GM19463 (cell line): ENCODE measurements at regions not wholly inside any gene's neighbourhood (a gene's known extent, or its start where the extent isn't known, plus 50 kb on each side); places are given as distances from the start of the nearest gene placed in this dataset.
"Not testable (repeated sequence)": the region's sequence is repeated elsewhere in the genome, so short reads cannot be mapped to it uniquely, and the experiment has no call there.

ENCODE experiments used
- ATAC-seq: cut with Tn5 transposase; IDR thresholded peaks from one replicate; pipeline ENCODE4 v1.9.1; 2021; ENCODE audit warnings: mild to moderate bottlenecking, moderate library complexity; ENCODE audit not compliant: unreplicated experiment

DNA sequence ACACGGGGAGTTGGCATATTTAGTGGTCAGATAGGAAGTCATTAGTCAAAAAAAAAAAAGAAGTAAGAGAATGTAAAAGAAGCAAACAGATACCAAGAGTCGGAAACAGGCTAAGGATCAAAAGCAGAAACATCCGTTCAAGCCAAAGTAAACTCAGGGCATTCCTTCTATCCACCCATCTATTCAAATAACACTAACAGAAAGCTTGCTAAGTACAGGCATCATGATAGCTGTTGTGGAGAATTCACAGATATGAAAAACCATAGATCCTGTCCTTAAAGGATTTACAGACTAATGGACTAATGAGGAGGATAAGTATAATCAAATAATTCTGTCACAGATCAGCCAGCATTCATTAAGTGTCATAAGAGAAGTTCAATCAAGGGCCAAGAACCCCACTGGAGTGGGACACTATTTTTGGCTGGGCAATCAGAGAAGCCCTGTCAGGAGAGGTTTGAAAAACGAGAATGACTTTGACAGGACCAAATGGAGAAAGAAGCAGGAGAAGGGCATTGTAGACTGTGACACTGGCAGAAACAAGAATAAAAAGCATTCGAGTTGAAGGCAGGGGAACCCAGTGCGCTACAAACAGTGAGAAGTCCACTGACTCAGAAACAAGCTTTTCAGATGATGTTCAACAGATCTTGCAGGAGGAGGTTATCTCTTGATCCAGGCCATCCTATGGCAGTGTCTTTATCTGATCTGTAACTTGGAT lies 154.2 kb upstream of the TSLP start:
- ATAC-seq, result no peak

DNA sequence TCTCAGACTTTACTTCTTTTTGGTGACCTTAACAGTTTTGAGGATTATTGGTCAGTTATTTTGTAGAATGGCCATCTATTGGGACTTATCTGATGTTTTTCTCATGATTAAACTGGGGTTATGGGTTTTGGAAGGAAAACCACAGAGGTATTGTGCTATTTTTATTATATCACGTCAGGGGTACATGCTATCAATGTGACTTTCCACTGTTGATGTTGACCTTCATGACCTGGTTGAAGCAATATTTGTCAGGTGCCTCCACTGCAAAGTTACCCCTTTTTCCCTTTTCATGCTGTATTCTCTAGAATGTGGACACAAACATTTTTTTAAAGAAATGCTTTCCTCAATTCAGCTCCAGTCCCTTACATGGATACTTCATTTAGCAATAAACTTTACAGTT lies 152.8 kb upstream of the TSLP start:
- no peak for ATAC-seq

DNA sequence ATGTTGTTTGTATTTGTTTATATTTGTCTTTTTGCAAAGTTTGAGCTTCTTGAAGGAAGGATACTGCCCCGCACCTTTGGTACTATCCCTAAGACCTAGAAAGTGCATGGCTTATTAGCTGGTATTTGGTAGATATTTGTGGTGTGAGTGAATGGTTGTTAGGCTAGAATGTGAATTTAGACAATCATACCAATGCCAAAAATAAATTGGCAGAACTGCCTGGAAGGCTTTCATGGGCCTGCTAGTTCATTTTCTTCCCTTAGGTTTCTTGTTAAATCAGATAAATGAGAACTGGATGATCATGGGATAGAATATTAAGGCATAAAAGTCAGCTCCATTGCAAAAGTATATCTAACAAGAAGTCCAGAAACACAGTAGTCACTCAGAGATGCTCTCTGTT lies 147.5 kb upstream of the TSLP start:
- ATAC-seq, result no peak

DNA sequence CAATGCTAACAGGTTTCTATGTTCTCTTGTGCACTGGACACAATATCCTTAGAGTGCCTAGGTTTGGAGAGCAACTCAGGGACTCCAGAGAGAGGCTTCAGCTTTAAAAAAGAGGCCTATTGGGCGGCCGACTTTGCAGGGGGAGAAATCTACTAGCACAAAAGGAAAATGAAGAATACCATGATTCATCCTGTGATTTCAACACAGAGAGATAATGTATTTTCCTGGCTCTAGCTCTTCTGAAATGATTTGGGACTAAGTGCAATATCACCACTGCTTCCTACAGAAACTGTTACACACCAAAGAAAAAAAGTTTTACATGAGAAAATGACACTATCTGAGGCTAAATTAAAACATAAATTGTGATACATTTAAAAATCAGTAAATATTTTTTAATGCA lies 146.1 kb upstream of the TSLP start:
- no peak for ATAC-seq

DNA sequence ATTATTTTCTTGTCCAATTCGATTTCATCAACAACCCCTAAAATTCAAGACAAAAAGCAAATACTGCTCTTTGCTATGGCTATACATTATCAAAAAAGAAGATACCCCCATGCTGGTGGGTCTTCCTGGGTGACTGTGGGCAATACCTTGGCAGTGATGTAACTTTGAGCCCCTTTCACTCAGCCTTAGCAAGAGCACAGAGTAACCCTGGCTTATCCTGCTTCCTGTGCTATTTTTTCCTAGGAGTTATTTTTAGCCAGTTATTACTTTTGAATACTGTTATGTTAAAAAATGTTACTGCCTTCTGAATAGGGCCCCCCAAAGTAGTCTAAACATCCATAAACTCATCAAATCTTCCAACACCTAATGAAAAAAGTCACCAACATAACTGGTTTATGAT lies 145.6 kb upstream of the TSLP start:
- ATAC-seq, result no peak

DNA sequence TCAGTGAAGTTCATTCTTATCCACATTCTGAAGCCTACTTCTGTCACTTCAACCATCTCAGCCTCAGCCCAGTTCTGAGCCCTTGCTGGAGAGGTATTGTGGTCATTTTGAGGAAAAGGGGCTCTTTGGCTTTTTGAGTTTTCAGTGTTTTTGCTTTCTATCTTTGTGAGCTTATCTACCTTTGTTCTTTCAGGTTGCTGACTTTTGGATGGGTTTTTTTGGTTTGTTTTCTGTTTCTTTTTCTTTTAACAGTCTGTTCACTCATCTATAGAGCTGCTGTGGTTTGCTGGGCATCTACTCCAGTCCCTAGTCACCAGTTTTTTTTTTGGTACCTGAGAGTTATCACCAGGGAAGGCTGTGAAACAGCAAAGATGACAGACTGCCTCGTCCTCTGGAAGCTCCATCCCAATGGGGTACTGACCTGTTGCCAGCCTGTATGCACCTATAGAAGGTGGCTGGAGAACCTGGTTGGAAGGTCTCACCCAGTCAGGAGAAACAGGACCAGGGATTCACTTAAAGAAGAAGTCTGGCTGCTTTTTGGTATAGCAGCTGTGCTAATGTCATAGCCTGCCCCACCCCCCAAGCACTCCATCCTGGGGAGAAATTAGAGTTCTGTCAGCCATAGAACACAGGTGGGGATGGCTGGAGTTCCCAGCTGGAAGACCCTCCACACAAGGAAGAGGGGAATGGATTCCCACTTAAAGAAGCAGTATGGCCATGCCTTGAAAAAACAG lies 138.6 kb upstream of the TSLP start:
- ATAC-seq, result peak; percentile 87

DNA sequence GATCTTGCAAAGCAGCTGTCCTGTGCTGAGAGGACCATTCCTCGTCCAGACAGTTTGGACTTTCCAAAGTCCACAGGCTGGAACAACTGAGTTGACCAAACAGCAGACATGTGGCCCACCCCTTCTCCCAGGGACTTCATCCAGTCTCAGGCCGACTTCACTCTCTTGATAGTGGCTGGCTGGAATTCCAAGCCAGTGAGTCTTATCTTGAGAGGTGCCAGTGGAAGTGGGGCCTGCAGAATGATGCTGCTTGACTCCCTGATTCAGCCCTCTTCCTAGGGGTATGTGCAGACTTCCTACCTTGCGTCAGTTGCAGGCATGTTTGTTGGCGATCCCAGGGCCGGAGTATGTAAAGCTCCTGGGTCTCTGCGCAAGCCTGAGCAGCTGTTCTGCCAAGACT lies 131.4 kb upstream of the TSLP start:
- no peak for ATAC-seq

DNA sequence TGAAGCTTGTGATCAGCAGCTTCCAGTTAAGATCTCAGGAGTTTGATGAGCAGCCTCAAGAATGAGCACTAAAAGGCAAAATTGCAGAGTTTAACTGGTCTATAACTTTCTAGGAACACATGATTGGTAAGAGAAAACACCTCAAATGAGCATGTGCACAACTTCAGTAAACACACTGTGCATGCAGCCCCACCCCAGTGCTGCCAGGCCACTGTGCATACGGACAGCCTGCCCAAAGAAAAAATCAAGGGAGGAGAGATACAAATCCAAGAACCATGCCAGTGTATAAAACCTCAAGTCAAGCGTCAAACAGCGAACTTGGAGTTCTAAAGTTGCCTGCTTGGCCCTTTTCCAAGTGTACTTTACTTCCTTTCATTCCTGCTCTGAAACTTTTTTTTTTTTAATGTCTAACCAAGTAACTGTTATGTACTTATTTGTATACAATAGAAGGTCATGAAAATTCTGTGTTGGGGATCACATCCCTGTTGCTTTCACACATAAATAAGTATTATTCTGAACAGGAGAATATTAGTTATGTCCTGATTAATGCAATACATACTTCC lies 125.6 kb upstream of the TSLP start:
- ATAC-seq, result no peak

DNA sequence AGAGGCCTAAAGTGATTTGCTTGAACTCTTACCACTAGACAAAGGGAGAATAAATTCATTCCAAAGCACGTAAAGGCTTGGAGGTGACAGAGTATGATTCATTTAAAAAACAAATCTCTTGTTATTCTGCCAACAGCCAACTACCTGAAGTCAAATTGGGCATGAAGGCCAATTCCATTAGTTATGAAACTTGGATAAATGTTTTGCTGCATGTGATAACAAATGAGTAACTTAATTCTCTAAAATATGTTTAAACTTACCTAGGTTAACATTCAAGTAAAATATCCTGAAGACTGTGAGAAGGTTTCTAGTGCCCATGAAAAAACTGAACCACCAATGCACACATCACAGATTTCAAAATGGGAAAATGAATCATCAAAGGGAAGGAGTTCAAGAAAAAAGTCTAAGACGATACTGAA lies 120.1 kb upstream of the TSLP start:
- ATAC-seq, result no peak

DNA sequence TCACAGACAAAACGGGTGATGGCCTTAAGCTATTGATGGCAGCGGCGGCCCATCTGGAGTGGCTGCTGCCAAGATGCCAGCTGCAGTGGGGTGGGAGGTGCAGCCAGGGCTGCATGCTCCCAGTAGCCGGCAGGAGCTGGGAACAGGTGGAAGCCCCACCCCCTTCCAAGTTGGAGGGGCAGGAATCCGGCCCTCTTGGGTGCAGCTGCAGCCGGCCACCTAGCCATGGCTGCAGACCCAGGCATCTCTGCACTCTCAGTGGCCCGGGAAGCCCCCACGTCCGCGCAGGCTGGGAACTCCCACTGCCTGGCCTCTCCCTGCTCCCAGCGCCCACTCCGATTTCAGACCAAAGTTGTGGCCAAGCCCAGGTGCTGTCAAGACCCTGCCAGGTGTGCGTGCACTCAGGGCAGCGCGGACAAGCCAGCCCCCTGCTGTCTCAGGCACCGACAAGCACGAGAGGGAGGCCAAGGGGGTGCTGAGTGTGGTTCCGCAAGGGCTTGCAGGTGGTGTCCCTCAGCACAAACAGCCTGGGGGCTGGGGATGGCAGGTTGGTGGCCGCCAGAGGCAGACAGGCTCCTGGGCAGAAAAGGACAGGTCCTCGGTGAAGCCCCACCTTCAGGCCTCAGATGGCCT lies 115.1 kb upstream of the TSLP start:
- ATAC-seq, result no peak

DNA sequence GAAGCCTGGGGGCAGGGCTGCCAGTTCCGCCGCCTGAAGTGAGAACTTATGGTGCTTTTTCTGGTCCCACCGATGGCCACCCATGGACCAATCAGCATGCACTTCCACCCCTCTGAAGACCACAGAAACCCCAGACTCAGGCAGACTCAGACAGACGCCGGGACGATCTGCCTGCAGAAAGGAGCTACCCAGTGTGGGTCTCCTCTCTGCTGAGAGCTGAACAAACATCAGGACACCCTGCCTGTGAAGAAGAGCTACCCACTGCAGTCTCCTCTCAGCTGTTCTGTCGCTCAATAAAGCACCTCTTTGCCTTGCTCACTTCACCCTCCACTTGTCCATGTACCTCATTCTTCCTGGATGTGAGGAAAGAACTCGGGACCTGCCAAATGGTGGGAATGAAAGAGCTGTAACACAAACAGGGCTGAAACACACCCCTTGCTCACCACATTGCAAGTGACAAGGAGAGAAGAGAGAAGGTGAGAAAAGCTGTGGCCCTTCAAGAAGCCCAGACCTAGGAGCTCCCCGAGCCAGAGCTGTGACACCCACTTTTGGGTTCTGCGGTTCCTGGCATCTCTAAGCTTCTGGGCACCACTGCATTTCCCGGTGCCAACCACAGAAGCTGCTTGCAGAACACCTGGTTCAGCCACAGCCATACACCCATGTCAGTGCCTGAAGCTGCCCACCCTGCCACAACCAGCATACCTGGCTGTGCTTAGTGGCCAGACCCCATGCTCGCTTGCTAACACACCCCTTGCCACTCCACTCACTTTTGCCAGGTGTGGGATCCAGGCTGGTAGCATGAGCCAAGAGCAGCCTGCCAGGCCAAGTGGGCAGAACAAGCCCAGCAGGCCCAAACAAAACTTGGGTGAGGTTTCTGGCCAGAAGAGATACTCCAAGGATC lies 114.3 kb upstream of the TSLP start:
- ATAC-seq, result no peak

DNA sequence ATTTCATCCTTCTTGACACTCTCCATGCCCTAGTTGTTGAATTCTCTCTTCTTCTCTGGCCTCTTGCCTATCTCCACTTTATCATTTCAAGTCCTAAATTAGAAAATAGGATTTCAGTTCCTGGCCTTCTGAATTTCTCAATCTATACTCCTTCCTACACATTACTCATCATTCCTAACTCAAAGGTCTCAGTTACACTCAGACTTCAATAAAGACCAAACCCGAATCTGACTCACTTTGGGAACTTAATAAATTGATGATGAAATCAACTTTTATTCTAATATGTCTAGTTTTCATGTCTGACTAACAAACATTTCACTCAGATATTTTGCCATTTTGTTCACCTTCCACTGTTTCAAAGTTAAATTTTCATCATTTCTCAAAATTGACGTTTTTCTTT lies 113.6 kb upstream of the TSLP start:
- ATAC-seq, result no peak

DNA sequence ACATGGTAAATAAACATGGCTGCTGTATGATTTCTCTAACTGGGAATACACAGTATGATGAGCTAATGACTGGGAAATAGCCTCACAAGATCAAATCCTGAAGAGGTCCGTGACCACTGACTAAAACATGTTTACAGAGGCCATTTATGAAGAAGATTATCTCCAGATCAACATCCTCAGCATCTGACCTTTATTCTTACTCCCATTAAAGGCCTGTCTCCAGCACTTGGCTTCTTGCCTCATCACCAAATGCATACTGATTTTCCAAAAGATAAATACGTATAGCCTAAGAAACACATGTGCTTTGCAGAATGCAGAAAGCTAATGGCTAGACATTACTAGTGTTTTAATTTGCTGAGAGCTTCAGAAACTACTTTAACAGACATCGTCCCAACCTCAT lies 108.0 kb upstream of the TSLP start:
- ATAC-seq, result no peak

DNA sequence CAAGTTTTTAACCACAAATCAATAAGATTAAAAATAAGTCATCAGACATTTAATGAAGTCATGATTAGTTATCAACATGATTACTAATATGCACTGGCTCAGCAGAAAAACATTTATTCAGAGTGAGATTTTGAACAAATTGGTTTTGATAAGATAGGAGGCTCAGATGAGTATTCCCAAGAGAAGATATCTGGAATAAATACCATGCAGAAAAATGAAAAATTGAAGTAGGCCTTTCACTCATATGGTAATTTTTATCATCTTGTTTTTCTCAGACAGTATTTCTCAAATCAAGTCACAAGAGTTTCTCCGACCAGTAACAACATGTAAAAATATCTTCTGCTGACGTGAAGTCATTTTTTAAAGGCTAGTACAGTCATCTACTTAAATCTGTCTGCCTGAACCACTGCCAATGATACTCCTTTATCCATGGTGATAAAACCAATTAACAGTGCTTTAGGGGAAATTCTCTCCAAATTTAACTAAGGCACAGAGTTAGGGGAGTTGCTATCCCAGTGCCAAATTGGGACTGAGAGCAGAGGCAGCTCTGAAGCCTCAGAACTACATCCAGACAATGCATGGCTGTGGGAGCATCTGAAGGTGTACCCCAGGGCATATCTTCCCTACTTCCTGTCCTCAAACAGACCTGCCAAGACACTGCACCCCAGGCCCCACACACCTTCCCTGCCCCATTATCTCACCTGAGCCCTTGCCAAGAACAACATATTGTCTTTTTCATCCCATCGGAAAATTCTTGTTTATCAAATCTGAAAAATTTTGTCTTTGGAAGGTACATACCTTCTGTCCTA lies 105.5 kb upstream of the TSLP start:
- no peak for ATAC-seq

DNA sequence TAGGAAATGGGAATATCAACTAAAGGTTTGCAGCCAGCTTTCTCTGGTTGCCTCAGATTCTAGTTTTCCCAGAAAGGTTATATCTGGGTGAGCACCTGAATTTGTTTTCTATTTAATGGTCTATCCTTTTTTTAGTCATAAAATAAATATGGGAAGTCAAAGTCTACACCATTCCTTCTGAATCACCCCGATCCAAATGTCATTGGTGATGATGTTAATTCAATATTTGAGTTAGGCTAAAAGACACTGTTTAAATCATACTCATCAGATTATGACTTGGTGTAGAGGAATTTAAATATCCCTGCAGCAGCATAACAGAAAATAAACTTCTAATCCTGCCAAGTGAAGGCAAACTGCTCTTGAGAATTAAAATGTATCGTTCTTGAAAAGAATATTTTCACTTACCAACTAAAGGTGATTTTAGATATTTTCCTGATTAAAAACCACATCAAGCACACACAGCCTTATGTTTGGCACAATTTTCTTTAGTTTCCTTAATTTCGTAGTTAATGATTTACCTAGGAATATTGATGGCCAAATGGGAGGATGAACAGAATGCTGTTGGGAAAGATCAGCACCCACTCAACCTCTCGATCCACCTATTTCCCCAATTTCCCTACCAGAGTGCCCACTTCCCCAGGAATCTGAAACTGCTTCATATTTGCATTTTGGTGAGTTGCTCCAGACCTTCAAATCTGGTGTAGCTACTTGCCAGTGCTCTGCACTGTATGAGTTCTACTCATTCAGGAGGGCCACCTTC lies 103.1 kb upstream of the TSLP start:
- ATAC-seq, result no peak

DNA sequence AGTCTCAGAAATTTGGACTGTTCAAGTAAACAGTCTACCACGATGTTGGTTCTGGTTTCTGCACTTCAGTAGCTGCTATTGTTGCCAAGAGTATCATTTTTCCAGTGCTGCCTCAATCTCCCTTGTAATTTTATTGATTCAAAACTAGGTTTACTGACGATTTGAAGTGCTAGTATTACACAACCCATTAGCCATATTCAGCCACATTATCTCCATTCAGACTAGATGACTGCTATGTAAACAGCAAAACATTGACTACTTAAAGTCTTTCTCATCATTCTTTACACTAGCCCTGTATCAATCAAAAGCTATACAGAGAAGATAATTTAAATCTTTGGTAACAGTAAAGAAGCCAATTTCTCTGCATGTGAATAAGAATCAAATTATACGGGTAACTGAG lies 102.0 kb upstream of the TSLP start:
- no peak for ATAC-seq

DNA sequence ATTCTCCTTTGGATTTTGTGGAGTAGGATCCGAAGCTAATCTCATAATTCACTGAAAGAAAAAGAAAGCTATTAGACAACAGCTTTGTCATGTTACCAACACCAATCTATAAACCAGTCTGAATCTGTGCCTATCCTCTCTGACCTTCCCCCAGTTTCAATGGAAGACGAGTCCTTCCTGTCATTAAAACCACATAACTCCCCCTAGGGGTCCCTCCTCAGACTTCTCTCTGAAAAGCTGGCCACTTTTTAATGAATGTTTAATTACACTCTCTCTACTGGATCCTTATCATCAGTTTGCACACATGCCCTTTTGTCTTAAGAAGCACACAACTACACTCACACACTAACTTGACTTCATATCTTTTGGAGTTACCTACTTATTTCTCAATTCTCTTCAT lies 98.0 kb upstream of the TSLP start:
- ATAC-seq, result no peak

DNA sequence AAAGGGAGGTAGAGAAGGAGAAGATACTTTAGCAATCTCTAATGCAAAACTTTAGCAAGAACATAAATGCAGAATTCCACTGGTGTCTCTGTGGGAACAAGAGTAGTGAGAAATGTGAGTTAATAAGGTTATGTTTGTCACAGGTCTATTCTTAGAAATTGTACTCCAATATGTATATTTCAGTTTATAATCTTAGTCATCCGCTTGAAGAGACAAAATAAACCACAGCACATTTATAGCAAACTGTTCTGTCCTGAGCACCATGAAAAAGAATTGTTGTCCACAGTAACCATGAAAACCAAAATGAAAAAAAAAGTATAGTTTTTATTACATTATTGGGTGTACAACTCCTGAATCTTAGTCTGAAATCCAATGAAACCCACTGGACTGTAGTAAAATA lies 93.6 kb upstream of the TSLP start:
- no peak for ATAC-seq

DNA sequence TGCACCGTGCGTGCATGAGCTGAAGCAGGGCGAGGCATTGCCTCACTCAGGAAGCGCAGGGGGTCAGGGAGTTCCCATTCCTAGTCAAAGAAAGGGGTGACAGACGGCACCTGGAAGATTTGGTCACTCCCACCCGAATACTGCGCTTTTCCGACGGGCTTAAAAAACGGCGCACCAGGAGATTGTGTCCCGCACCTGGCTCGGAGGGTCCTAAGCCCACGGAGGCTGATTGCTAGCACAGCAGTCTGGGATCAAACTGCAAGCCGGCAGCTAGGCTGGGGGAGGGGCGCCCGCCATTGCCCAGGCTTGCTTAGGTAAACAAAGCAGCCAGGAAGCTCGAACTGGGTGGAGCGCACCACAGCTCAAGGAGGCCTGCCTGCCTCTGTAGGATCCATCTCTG lies 85.6 kb upstream of the TSLP start:
- not testable (repeated sequence) for ATAC-seq
